GM12878 (cell line): ENCODE measurements at regions not wholly inside any gene's neighbourhood (a gene's known extent, or its start where the extent isn't known, plus 50 kb on each side); places are given as distances from the start of the nearest gene placed in this dataset.

Source experiments
- ATAC-seq: fragments of 200-7000 bp; cut with Tn5 transposase; 3 replicates; pipeline ENCODE4 v1.9.1; 2020; ENCODE audit warnings: mild to moderate bottlenecking, moderate library complexity
- BruUV-seq: library from RNA; stranded (reverse); fragments of 400-500 nt; replicated peaks from 2 replicates; lab custom pipeline; 2021; lab: Mats Ljungman, UMichigan
- CTCF ChIA-PET: fragments of 300-600 bp; sonication (Branson Sonifier 250); formaldehyde crosslinking; extraction: SDS; loops from one replicate; lab custom pipeline; 2021; ENCODE audit warnings: inconsistent platforms; lab: Yijun Ruan, JAX
- POLR2A ChIA-PET: fragments of 350-600 bp; formaldehyde crosslinking; extraction: SDS; loops from one replicate; lab custom pipeline; 2021; ENCODE audit warnings: inconsistent platforms; lab: Charles Lee
- RAD21 ChIA-PET: fragments of 300-600 bp; sonication (Branson Sonifier 250); formaldehyde crosslinking; loops from one replicate; lab custom pipeline; 2023; ENCODE audit warnings: antibody characterized with exemption; ENCODE audit not compliant: unreplicated experiment; lab: Charles Lee
- SMC1A ChIA-PET: fragments of 300-600 bp; sonication (Branson Sonifier 250); formaldehyde crosslinking; loops from one replicate; lab custom pipeline; 2023; ENCODE audit not compliant: unreplicated experiment, uncharacterized antibody; lab: Charles Lee
- DNase-seq: peaks from one replicate; pipeline ENCODE4 v3.0.0-alpha.2; 2011; ENCODE audit warnings: low read depth, low spot score
- FAIRE-seq: peaks from 3 replicates; lab custom pipeline; 2011; peaks lifted over from hg19 to GRCh38; lab: Jason Lieb, UNC
- H2AFZ ChIP-seq: 2 replicates; pipeline ENCODE4 v1.6.0; 2011; ENCODE audit warnings: low read depth, low read length, control low read depth; ENCODE audit not compliant: control insufficient read depth
- H3K27ac ChIP-seq: 2 replicates; pipeline ENCODE4 v1.5.1; 2011; ENCODE audit warnings: control low read depth; ENCODE audit not compliant: control insufficient read depth, insufficient read depth
- H3K27me3 ChIP-seq, 2 experiments: replicated peaks in 1 of 2; 2 replicates each; pipeline versions ENCODE4 v1.6.0 to v1.6.1; 2011; ENCODE audit warnings: low read length in 1 of 2; ENCODE audit not compliant: control insufficient read depth in 2 of 2, insufficient read depth in 2 of 2
- H3K36me3 ChIP-seq, 2 experiments: 2 replicates each; pipeline ENCODE4 v1.5.1; 2011; ENCODE audit warnings: low read length in 1 of 2; ENCODE audit not compliant: control insufficient read depth in 2 of 2, insufficient read depth in 2 of 2
- H3K4me1 ChIP-seq: 2 replicates; pipeline ENCODE4 v1.6.1; 2011; ENCODE audit warnings: mild to moderate bottlenecking, low read length, moderate library complexity, mixed read lengths; ENCODE audit not compliant: control insufficient read depth, insufficient read depth
- H3K4me2 ChIP-seq: 2 replicates; pipeline ENCODE4 v1.6.0; 2011; ENCODE audit warnings: control low read depth; ENCODE audit not compliant: control insufficient read depth, insufficient read depth
- H3K4me3 ChIP-seq: fragments of 200-600 bp; sonication (generic); 2 replicates; pipeline ENCODE4 v1.5.1; 2016
- H3K79me2 ChIP-seq: 2 replicates; pipeline ENCODE4 v1.6.0; 2011; ENCODE audit warnings: low read length; ENCODE audit not compliant: control insufficient read depth, insufficient read depth
- H3K9ac ChIP-seq: 2 replicates; pipeline ENCODE4 v1.8.0; 2011; ENCODE audit warnings: low read length, control low read depth, mixed read lengths; ENCODE audit not compliant: control insufficient read depth, insufficient read depth
- H3K9me3 ChIP-seq: replicated peaks from 3 replicates; pipeline ENCODE4 v1.5.1; 2011; ENCODE audit warnings: mild to moderate bottlenecking, low read length; ENCODE audit not compliant: control insufficient read depth, insufficient read depth
- H4K20me1 ChIP-seq: 2 replicates; pipeline ENCODE4 v1.6.0; 2011; ENCODE audit not compliant: control insufficient read depth, insufficient read depth
- CREM ChIP-seq: IDR thresholded peaks from 2 replicates; pipeline ENCODE4 v1.6.1; 2014; ENCODE audit warnings: antibody characterized with exemption, low read depth
- HSF1 ChIP-seq: fragments of 150-350 bp; IDR thresholded peaks from 2 replicates; pipeline ENCODE4 v1.6.1; 2014; ENCODE audit warnings: mild to moderate bottlenecking, low read depth, low read length
- JUND ChIP-seq: IDR thresholded peaks from 2 replicates; pipeline ENCODE4 v1.6.1; 2012; ENCODE audit warnings: low read depth, mild to moderate bottlenecking, low read length, improper control_type of control experiment, moderate library complexity
- KAT2A ChIP-seq: conservative IDR thresholded peaks from 2 replicates; pipeline ENCODE4 v1.6.1; 2011; ENCODE audit warnings: low read depth, low read length; ENCODE audit not compliant: control insufficient read depth
- MAX ChIP-seq: IDR thresholded peaks from 2 replicates; pipeline ENCODE4 v1.6.1; 2012; ENCODE audit warnings: low read depth, low read length, improper control_type of control experiment
- NFYA ChIP-seq: IDR thresholded peaks from 2 replicates; pipeline ENCODE4 v1.6.1; 2011; ENCODE audit warnings: low read depth, mild to moderate bottlenecking, low read length, improper control_type of control experiment, borderline replicate concordance
- NFYB ChIP-seq: IDR thresholded peaks from 2 replicates; pipeline ENCODE4 v1.6.1; 2011; ENCODE audit warnings: low read depth, mild to moderate bottlenecking, low read length, improper control_type of control experiment, moderate library complexity; ENCODE audit not compliant: insufficient read depth
- NR2C1 ChIP-seq: fragments of 450-650 bp; IDR thresholded peaks from 2 replicates; pipeline ENCODE4 v1.6.1; 2017; ENCODE audit warnings: antibody characterized with exemption, mild to moderate bottlenecking, moderate library complexity
- SKIL ChIP-seq: fragments of 450-650 bp; IDR thresholded peaks from 2 replicates; pipeline ENCODE4 v1.6.1; 2017; ENCODE audit warnings: mild to moderate bottlenecking, low read depth, inconsistent platforms; ENCODE audit not compliant: poor library complexity, severe bottlenecking
- SMAD5 ChIP-seq: IDR thresholded peaks from 2 replicates; pipeline ENCODE4 v1.6.1; 2016; ENCODE audit warnings: antibody characterized with exemption, low read depth
- ZNF687 ChIP-seq: fragments of 450-650 bp; IDR thresholded peaks from 2 replicates; pipeline ENCODE4 v1.6.1; 2017; ENCODE audit warnings: mild to moderate bottlenecking, moderate library complexity
- WGBS: methylation state at CpG from one replicate; pipeline ENCODE4 v1.1.6; 2016; ENCODE audit warnings: low lambda C conversion rate; ENCODE audit not compliant: insufficient replicate concordance, insufficient coverage; ENCODE audit errors: missing lambda C conversion rate; 5-methylcytosine and 5-hydroxymethylcytosine counted together
- in situ Hi-C: fragments of 300-500 bp; cut with MboI; formaldehyde crosslinking; loops from 9 replicates; pipeline ENCODE4 v1.14.3; 2018; ENCODE audit warnings: mixed read lengths
- intact Hi-C: fragments of 100-400 bp; cut with micrococcal nuclease; formaldehyde crosslinking; loops from one replicate; pipeline ENCODE4 v1.14.2; 2022; ENCODE audit not compliant: unreplicated experiment

- Histone ChIP-seq H3K4me2 (no peak overlapping the region), H3K36me3 (no peaks in the 10 kb centered on the region), H4K20me1 (no peaks in the 10 kb centered on the region), H3K9me3 (no peaks in the 10 kb centered on the region), H3K79me2 (no peaks in the 10 kb centered on the region), H2AFZ (no peak overlapping the region), H3K9ac (no peak overlapping the region), H3K4me3 (no peak overlapping the region), H3K4me1 (no peaks in the 10 kb centered on the region), H3K27me3 (no peaks in the 10 kb centered on the region), H3K27ac (no peak overlapping the region)
- TF ChIP-seq JUND (no peak), KAT2A (no peak), MAX (no peak), NR2C1 (no peak), ZNF687 (no peak), SMAD5 (no peak), NFYB (no peak), NFYA (no peak), HSF1 (no peak), SKIL (no peak), CREM (no peak)
- ATAC-seq (no peak), DNase-seq (no peak), FAIRE-seq (no peak)
- RAD21 ChIA-PET, result no interaction called here
- in situ Hi-C loops (no loop called here), intact Hi-C loops (no loop called here)
- BruUV-seq, result no TSS peak
- POLR2A ChIA-PET, result no interaction called here
- CTCF ChIA-PET, result no interaction called here
- SMC1A ChIA-PET, result no interaction called here
- WGBS, result 82% methylated on average over 17 of the region's 20 CpGs
Measured at GRCh38 chr7:65239324-65239706, 134.3 kb upstream of the ZNF92 start.
